GM19455 (cell line): ENCODE measurements at regions not wholly inside any gene's neighbourhood (a gene's known extent, or its start where the extent isn't known, plus 50 kb on each side); places are given as distances from the start of the nearest gene placed in this dataset.

Experiments
- ATAC-seq: cut with Tn5 transposase; IDR thresholded peaks from one replicate; pipeline ENCODE4 v1.9.1; 2021; ENCODE audit not compliant: unreplicated experiment

- no peak for ATAC-seq
Measured at GRCh38 chr17:72361892-72362291, 241.1 kb downstream of the SOX9 start.

DNA sequence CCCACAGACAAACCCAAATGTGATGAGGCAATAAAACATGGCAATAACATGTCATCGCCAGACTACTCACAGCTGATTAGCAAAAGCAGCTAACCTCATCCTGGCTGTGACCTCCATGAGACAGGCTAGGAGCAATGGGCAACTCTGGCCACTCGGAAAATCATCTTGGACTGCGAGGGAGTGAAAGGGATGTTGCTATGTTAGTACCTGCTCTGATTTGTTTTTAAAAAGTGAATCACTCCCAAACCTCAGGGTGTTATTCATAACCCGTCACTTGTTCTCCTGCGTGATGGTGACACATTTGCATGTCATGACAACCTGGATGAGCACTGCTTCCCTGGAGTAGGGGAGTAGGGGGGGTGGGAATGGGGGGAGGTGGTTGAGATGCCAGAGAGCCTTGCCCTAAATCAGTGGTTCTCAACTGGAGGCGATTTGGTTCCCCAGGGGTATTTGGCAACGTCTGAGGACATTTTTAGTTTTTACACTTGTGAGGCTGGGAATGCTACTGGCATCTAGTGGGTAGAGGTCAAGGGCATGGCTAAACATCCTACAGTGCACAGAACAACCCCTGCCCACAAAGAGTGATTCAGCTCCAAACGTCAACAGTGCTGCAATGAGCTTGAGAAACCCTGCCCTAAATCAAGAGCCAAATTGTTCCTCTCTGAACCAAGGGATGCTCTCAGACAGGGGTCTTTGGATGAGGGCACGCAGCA is 241.7 kb downstream of the SOX9 start:
- ATAC-seq: no peak

DNA sequence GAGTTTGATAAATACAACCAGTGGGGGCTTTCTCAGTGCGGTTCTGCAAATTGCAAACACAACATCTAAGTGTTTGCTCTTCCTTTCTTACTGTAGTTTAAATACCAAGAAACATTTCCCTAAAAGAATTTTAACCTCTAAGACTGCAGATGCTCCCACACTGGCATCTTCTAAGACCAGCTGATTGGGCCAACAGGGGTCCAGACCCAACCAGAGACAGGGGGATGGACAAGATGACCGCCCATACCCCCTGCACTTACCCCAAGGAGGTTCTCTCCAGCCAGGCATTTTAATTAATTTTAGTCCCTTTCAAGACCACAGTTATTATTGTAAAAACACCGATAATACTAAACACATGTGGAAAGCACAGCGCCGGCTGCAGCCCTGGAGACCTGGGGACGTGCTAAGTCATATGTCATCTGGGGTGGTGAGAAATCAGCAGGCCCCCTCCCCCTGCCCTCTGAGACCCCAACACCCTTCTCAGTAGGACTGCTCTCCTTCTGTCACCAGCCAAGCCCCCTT is 242.3 kb downstream of the SOX9 start:
- no peak for ATAC-seq

- no peak for ATAC-seq
Measured at GRCh38 chr17:72365857-72366414, 245.1 kb downstream of the SOX9 start.

DNA sequence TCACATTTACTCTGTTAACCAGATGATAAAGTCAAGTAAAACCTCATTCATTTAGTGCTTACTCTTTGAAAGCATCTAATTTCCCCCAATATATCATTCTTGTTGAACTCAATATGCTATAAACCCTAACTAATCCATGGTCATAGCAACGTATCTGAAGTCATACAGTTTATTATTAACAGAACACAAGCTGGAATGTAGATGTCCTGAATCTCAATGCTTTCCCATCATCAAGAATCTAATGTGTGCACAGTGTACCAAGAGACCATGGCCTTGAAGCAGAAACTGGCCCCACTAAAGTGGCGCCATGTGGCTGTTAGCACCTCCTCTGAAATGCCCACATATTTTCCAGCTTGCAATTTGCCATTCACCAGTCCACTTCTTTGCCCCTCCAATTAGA is 245.8 kb downstream of the SOX9 start:
- no peak for ATAC-seq

DNA sequence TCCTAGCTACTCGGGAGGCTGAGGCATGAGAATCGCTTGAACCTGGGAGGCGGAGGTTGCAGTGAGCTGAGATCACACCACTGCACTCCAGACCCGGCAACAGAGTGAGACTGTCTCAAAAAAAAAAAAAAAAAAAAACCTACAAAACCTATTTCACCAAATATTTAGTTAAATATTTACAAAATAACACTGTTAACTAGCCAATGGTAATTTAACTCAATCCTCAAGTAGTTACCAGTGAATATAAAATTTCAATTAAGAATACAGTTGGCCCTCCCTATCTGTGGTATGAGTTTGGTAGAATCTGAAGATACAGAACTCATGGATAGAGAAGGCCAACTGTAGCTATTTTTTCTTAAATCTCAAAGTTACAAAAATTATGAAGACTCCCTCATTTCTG is 247.4 kb downstream of the SOX9 start:
- no peak for ATAC-seq

GRCh38 chr17:72369366-72369765 is 248.5 kb downstream of the SOX9 start:
- ATAC-seq: no peak

DNA sequence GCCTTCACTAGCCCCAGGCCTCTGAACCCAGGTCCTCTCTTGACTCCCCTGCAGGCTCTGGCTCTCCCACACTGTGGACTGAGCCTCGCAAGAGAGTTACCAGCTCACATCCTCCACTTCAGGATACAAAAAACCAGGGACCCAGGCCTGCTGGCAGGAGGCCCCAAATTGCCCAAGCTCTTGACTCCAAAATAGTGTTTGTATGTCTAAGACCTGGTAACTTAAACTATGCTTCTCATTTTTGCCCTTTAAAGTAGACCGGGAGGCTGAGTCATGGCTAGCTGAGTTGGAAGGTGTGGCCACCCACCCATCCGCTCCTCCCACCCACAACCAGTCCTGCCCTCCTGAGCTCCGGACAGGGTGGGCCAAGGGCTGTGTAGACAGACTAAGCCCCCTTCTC is 250.0 kb downstream of the SOX9 start:
- ATAC-seq: no peak

DNA sequence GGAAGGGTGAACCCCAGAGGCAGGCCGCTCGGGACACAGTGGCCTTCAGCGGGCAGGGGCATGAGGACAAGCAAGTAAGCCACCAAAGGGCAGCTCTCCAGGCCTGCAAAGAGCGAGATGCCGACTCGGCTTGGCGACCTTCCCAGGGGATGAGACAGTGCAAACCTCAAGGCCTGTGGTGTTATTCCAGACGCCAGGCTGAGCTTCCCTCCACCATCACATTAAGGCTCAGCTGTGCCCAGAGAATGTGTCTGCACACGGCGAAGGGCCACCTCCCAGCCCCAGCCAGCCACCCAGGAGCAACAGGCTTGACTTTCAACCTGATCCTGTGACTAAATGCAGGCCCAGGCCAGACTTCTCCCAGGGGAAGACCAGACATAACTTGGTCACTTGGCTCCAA is 251.4 kb downstream of the SOX9 start:
- no peak for ATAC-seq

- no peak for ATAC-seq
Measured at GRCh38 chr17:72373910-72374741, 253.3 kb downstream of the SOX9 start.

- no peak for ATAC-seq
Measured at GRCh38 chr17:72376526-72377345, 255.9 kb downstream of the SOX9 start.

DNA sequence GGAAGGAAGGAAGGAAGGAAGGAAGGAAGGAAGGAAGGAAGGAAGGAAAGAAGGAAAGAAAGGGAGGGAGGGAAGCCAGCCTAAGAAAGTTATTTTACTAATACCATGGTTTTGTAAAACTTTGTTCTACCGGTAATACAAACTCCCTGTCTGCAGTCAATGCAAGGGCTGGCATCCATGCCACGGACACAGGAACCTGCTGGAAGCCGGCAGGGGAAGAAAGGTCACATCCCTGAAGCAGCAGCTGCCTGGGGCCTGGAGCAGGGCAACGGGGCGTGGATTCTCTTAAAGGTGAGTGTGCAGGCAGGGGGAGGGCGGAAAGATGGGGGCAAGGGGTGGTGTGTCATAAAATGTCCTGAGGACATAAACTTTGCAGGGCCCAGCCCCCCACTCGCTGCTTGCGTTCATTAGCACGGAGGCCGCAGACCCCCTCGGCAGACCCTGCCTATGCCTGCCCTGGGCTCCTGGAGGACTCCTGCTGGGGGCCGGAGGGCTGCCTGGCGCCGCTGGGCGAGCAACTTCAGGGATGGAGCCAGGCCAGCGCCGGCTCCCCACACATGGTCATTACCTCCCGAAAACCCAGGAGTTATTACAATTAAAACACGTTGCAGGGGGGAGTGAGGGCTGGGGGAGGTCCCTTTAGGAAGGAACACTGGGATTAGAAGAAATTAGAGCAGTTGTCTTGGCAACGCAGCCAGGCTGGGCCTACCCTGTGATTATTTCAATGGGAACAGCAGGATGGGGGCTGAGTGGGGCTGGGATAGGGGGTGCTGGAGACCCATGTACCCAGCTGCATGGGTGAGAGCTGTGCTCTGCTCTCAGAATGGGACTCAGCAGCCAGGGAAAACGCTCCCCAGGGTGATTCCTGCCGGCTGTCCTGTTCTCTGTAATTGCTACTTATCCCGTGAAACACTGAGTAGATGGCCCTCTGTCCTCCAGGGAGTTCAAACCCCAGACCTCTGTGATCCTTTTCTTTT is 257.9 kb downstream of the SOX9 start:
- ATAC-seq: no peak

DNA sequence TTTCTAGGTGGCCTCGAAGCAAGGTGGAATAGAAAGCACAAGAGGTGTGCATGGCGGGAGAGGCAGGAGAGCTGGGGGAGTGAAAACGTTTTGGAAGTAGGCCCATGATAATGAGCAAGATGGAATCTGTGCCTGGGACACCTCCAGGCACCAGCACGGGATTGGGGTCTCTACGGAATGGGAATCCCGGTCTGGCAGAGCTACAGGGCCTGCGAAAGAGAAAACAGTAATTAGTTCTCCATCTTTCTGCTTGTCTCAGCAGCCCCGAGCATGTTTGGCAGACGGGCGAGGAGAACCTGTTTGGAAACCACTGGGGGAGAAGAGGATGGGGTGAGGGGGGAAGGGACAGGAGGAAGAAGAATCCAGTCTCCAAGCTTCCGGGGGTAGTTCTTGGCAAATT is 258.7 kb downstream of the SOX9 start:
- no peak for ATAC-seq

DNA sequence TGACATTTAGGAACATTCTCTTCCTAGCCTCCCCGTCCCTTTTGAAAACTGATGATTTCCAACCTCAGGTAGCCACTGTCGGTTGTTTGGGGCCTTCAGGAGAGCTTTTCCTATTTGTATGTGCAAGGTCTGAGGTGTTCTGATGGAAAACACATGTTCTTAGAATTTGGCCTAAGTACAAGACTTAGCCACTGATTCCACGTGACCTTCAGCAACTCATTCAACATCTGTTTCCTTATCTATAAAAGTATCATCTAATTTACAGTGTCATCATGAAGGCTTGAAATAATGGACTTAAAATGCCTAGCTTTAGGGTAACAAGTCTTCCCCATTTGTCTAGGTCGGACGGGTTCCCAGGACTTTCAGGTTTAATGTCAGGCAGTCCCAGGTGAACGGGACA is 259.3 kb downstream of the SOX9 start:
- no peak for ATAC-seq

- ATAC-seq: no peak
Measured at GRCh38 chr17:72380737-72381136, 259.9 kb downstream of the SOX9 start.

DNA sequence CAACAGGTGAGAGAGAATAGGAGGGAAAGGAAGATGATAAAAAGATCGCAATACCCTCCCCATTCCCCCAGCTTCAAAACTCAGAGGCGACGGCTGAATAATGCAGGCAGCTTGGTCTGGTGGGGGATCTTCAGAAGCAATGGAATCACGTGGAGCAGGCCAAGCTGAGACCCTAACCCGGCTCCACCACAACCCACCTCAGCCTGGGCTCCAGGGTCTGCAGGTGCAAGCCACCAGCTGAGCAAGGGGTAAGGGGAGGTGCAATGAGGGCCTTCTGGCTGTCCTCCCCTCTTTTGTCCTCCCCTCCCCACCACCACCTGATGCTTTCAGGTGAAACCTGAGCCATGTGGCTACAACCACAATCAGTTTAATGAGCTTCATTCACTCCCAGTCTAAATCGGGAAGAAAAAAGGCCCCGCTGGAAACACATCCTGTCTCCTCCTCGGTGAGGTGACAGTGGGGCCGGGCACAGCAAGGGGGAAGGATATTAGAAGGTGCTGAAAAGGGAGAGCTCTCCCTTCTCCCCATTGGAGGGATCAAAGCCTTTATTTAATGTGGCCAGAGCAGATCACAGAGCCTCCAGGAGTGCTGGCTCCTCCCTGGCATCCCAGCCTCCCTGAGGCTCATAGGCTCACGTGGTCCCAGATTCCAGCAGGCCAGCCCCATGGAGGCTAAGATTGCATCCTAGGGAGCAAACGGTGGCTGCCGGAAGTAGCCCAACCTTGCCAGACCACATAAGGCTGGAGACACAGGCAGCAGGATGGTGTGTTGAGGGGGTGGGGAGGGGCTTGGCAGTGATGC is 261.0 kb downstream of the SOX9 start:
- no peak for ATAC-seq

DNA sequence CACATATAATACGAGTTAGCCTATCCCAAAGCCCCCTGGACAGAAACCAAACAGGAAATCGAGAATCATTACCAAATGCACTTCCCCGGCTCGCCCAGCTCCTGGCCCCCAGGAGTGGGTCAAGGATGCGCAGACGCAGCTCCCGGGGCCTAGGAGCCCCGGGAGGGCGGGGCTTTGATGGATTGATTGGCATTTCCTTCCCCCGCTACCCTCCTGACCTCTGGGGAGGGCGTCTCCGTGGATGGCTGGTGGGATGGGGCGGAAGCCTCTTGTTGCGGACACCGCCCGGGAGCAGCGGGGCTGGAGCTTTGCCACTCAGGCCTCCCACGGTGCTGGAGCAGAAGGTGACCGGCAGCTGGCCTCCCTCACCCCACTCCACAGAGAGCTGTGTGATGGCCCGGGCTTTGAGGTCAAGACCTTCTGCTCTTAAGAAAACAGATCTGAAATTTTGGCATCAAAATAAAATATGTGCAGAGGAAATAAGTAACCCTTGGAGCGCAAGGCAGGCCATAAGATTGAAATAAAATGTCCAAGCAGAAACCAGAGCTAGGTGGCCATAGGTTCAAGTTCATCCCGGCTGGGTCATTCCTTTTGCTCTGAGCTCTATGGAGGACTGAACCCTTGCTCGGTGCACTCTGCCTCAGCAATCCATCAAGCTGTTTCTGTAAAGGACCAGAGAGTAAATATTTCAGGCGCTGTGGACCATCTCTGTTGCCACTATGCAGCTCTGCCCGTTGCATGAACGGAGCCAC is 262.3 kb downstream of the SOX9 start:
- no peak for ATAC-seq

GRCh38 chr17:72385475-72385874 is 264.7 kb downstream of the SOX9 start:
- ATAC-seq: no peak
